ENCODE measurements at regions not wholly inside any gene's neighbourhood (a gene's known extent, or its start where the extent isn't known, plus 50 kb on each side); places are given as distances from the start of the nearest gene placed in this dataset.

DNA sequence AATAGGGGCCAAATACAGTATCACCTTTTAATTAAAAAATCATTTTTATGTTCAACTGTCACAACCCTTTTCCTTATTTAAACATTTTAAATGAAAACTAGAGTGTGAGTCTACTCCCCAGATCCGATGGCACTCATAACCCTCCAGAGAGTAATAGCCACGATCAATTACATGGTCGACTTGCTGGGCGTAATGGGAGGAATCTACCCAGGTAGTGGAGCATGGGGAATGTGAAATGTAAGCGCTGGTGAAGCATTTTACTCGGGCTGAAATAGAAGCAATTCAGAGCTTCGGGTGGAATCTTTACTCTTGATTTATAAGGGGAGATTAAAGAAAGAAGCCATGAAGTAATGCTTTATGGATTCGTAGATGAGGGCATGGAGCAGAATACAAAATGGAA is 321.9 kb downstream of the ACTR3B start:
- H3K36me3 ChIP-seq: no peaks in the 10 kb centered on the region
- H3K4me1 ChIP-seq: no peaks in the 10 kb centered on the region
- WGBS, 2 donors: 58 to 59% methylated on average over 8 of the region's 8 CpGs
- H3K4me3 ChIP-seq (replicated peaks in 1 of 3): no peak overlapping the region
- no peaks in the 10 kb centered on the region for H3K9me3 ChIP-seq
- no peak overlapping the region for H3K27ac ChIP-seq
- TF ChIP-seq POLR2A (IDR thresholded peaks at IDR 0.05) (no peak), CTCF (IDR thresholded peaks at IDR 0.05) (no peak)
- H3K27me3 ChIP-seq: no peaks in the 10 kb centered on the region
- no peak for DNase-seq
- intact Hi-C loops (cut with DNase I): no loop called here

DNA sequence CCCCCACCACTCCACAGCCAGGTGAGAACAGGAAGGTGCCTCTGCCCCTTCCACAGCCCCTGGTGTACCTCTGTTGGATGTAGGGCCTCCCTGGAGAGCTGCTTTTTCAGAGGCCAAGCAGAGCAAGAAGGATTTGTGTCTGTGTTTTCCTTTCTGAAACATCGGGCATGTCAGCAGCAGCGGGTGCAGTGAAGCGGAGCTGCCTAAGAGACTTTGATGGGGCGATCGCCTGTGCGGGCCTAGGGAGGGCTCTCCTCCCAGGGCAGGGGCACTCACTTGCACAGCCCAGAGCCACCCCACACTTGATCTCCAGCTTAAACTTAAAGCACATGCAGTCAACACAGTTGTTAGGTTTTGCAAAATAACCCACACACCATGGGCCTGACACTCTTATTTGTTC is 324.7 kb downstream of the ACTR3B start:
- no peaks in the 10 kb centered on the region for H3K9me3 ChIP-seq
- no peaks in the 10 kb centered on the region for H3K4me1 ChIP-seq
- no peak for TF ChIP-seq CTCF (IDR thresholded peaks at IDR 0.05)
- no peak for TF ChIP-seq POLR2A (IDR thresholded peaks at IDR 0.05)
- no peak overlapping the region for H3K4me3 ChIP-seq (replicated peaks in 1 of 3)
- intact Hi-C loops (cut with DNase I): no loop called here
- no peak overlapping the region for H3K27ac ChIP-seq
- H3K27me3 ChIP-seq: no peaks in the 10 kb centered on the region
- H3K36me3 ChIP-seq: no peaks in the 10 kb centered on the region
- no peak for DNase-seq
- WGBS, 2 donors: 30 to 38% methylated on average over 6 of the region's 6 CpGs

- no peak for DNase-seq
- no peak overlapping the region for H3K4me3 ChIP-seq (replicated peaks in 1 of 3)
- H3K4me1 ChIP-seq: no peaks in the 10 kb centered on the region
- TF ChIP-seq CTCF (IDR thresholded peaks at IDR 0.05) (no peak), POLR2A (IDR thresholded peaks at IDR 0.05) (no peak)
- H3K27me3 ChIP-seq: no peaks in the 10 kb centered on the region
- H3K27ac ChIP-seq: no peak overlapping the region
- H3K36me3 ChIP-seq: no peaks in the 10 kb centered on the region
- 58 to 60% methylated on average over 4 of the region's 4 CpGs for WGBS, 2 donors
- intact Hi-C loops (cut with DNase I): no loop called here
- H3K9me3 ChIP-seq: no peaks in the 10 kb centered on the region
Measured at GRCh38 chr7:153087498-153087897, 327.9 kb downstream of the ACTR3B start.

- 82 to 91% methylated on average over 5 of the region's 5 CpGs for WGBS, 2 donors
- intact Hi-C loops (cut with DNase I): no loop called here
Measured at GRCh38 chr7:153088601-153089000, 329.0 kb downstream of the ACTR3B start.

GRCh38 chr7:153090209-153090608 is 330.7 kb downstream of the ACTR3B start:
- DNase-seq: no peak
- Histone ChIP-seq H3K36me3 (no peaks in the 10 kb centered on the region), H3K4me3 (replicated peaks in 1 of 3) (no peak overlapping the region), H3K4me1 (no peaks in the 10 kb centered on the region), H3K27ac (no peak overlapping the region), H3K9me3 (no peaks in the 10 kb centered on the region), H3K27me3 (no peaks in the 10 kb centered on the region)
- TF ChIP-seq CTCF (IDR thresholded peaks at IDR 0.05) (no peak), POLR2A (IDR thresholded peaks at IDR 0.05) (no peak)
- intact Hi-C loops (cut with DNase I): no loop called here
- 93 to 94% methylated on average over 3 of the region's 3 CpGs for WGBS, 2 donors

More at GRCh38 chr7:153088601-153089000, 329.0 kb downstream of the ACTR3B start:
- TF ChIP-seq POLR2A (IDR thresholded peaks at IDR 0.05) (no peak), CTCF (IDR thresholded peaks at IDR 0.05) (no peak)
- Histone ChIP-seq H3K4me1 (no peaks in the 10 kb centered on the region), H3K36me3 (no peaks in the 10 kb centered on the region), H3K27ac (no peak overlapping the region), H3K9me3 (no peaks in the 10 kb centered on the region), H3K27me3 (no peaks in the 10 kb centered on the region), H3K4me3 (replicated peaks in 1 of 3) (no peak overlapping the region)
- no peak for DNase-seq

All from thyroid gland (tissue), 4 donors.